GM19372 (cell line): ENCODE measurements at regions not wholly inside any gene's neighbourhood (a gene's known extent, or its start where the extent isn't known, plus 50 kb on each side); places are given as distances from the start of the nearest gene placed in this dataset.

ENCODE experiments used
- ATAC-seq: cut with Tn5 transposase; IDR thresholded peaks from one replicate; pipeline ENCODE4 v1.9.1; 2021; ENCODE audit warnings: mild to moderate bottlenecking, low read depth, moderate library complexity; ENCODE audit not compliant: unreplicated experiment

DNA sequence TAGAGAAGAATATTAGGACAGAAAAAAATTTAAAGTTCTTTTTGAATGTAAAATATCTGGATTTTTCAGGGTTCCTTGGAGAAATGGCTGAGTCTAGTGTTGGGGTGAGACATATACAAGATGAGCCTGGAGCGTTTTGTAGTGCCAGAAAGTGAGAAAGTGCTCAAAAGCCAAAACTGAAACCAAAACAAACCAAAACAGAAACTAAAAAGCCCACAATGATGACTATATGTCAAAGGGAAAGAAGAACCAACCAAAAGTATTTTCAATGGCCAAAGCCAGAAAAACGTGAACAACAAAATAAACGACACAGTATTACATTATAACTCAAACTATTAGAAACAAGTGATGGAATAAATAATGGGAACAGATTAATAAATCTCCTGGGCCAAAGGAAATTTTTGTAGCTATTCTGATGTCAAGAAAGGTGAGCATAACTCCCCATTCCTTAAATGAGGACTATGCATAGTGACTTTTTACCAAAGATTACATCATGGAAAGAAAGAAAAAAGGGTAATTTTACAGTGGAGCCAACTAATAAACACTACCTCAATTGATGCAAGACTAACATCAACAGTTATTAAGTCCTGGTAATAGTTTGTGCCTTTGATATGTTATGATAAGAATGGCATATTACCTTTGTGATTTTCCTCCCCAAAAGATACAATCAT, 1137.6 kb downstream of the C4orf33 start:
- ATAC-seq = peak; percentile 99

DNA sequence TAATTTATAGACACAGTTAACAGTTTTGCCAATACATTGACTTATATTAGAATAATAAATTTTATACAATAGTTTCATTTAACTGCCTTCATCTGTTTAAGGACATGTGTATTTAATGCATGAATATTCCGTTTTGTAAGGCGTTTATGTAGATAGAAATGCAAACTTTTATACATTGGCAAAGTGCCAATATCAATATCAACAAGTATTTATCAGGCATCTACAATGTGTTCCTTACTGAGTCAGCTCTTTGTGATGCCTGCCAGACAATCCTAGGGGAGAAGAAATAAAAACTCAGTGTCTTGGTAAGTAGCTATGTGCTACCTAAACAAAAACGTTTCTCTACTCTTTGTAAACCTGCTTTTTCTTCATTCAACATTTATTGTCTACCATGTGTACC, 1142.2 kb downstream of the C4orf33 start:
- ATAC-seq = no peak

DNA sequence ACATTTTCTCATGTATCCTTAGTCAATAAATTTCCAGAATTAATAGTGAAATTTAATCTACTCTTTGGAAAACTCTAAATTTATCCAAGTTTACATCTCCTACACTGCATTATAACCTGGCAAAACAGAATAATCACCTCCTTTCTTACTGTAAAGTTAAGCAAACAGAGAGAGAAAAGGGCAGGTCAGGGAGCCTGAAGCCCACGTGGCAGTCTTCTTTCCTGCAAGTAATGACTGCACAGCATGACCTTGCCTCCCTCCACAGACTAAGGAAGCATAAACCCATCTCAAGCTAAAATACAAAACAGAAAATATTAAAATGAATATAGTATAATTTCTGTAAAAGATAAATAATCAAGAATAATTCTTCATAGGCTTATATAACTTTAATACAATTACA, 1153.0 kb downstream of the C4orf33 start:
- no peak for ATAC-seq

DNA sequence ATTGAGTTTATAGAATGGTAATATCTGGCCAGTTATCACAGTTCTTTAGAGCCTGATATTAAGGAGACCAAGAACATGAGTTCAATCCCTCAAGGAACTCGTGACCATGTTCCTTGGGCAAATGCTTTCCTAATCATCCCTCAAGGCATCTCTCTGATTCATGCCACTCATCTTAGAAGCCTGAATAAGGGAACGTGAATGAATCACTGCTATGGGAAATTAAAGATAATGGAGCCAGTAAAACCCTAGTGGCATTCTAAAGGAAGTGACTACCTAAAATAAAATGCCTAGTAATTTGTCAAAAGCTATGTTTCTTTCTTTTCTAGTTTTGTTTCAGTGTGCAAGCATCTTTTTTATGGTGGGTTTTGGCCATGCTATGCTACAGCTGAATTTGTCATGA, 1161.3 kb downstream of the C4orf33 start:
- ATAC-seq = no peak

DNA sequence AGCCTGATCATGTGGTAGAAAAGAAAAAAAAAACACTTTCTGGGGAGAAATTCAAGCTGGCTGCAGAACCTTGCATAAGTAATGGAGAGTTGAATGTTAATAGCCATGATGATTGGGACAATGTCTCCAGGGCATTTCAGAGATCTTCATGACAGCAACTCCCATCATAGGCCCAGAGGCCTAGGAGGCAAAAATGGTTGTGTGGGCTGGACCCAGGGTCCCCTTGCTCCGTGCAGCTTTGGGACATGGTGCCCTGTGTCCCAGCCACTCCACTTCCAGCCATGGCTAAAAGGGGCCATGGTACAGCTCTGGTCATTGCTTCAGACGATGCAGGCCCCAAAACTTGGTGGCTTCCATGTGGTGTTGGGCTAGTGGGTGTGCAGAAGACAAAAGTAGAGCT, 1170.9 kb downstream of the C4orf33 start:
- no peak for ATAC-seq

DNA sequence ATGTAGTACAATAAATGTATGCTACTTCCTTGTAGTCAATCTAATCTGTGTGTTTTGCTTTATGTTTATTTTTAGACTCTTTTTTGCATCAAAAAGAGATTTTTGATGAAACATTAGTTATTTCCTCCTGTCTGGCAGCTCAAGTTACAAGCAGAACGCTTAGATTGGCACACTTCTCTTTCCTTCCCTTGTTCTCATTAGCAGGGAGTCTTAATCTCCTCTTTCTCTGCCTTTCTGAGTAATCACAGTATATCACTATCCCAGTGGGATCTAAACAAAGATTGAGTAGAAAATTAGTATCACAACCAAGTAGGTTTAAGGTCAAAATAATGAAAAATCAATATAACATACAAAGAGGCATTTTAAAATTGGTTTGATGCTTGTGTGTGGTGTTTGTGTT, 1192.6 kb downstream of the C4orf33 start:
- no peak for ATAC-seq

DNA sequence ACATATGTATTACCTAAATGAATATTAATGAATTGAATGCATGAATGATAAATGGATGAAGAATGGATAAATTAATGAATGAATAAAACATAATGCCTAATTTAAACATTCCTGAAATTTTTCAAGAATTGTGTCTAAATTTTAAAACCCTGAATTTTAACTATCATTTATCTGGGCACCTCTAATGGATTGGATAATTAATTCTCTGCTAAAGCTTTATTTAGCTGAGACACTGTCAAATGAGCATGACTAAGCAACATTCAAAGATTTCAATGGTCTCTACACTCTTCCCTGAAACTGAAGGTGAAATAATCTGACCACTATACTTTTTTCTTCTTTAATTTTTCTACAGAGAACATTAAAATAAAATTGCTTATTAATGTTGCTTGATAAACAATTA, 1197.7 kb downstream of the C4orf33 start:
- ATAC-seq = no peak

DNA sequence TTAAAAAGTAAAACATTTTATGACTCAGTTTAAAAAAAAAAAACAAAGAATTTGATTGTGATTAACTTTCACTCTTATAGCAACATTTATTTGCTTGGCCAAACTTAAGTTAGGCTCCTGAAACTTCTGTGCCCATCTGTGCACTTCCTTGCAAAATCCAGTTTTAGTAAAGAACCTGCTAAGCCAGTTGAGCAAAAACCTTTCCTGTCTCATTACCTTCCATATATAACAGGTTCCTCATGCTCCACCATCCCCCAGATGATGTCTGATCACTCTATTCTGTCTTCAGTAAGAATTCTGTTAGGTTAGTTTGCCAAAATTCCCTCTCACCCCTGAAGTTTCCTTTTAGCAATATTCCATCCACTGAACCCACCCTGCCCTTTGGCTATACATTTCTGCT, 1200.5 kb downstream of the C4orf33 start:
- ATAC-seq = no peak

DNA sequence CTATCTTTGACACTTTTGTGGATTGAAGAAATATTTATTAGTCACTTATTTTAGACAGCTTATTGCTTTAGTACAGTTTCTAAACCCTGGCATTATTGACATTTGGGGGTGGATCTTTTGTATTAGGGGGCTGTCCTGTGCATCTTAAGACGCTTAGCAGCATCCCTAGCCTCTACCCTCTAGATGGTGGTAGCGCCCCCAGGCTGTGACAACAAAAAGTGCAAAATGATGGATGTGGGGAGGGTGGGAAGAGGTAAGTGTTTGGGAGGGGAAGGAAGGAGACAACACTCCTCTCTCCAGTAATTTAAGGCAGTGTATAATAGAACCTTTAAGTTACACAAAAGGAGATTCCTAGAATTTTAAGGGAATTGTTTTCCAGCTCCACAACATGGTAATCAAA, 1210.6 kb downstream of the C4orf33 start:
- ATAC-seq = no peak

DNA sequence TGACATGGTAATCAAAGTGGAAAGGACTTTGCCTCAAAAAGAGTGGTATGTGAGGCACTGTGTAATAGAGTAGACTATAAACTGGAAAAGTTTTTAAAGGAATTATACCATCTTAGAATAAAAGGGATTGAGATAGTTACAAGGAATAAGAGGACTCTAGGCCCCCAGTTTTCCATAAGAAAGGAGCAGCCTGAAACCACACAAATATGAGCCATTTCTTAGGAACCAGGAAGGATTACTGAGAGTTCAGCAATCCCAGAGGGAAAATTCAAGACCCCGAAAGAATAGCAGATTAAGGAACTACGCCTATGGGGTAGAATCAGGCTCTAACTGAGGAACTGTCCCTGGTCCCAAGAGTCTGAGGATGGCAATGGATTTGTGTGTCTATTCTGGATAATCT, 1213.3 kb downstream of the C4orf33 start:
- no peak for ATAC-seq

DNA sequence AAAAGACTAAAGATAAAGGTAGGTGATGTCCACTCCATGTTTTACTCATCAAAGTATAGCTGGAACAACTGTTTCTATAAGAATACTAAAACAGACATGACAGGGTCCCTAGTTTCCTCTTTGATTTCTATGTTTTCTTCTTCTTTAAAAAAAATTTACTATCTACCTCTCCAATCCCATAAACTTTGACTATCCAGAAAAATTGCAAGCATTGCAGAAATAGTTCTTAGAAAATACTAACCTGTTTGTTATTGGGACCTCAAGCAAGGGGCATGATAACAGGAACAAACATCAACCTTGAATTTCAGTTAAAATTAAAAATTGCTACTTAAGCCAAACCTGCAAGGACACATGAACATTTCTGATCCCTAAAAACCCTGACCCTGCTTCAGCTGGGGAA, 1226.5 kb downstream of the C4orf33 start:
- ATAC-seq = no peak

DNA sequence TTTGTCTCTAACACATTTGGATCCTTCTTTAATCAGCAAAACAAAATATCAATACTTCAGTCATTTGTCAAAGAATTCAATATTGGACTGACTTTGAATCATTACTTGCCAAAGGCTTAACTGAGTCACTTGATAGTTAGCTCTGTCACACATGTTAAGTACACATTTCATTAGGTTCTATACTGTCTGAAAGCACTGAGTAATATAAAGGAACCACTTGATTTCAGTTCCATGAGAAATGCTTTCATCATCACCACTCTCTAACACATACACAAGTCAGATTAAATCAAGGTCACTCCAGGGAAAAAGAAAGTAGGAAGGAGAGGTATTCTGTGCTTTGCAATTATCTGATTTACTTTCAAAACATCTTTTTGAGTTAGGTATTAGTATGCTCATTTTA, 1233.1 kb downstream of the C4orf33 start:
- ATAC-seq = no peak

DNA sequence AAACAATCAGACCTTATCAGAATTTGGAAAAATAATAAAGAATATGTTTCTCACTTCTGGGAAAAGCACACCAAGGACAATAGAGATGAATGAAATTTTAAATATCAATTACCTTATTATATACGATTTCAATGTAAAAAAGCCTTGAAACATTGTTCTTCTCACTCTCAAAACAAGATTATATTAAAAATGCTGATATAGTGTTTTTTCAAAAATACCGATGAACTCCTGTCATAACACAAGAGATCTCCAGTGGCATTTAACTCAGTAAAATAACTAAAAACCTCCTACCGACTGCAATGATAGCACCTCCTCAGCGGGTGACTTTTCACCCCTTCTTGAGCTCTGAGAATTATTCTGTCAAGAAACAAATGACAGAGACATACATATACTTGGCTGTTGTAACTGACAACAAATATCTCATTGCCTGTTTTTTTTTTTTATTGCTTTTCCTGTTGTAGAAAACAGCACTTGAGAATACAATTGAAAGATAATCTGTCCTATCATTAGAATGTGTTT, 1237.3 kb downstream of the C4orf33 start:
- no peak for ATAC-seq

DNA sequence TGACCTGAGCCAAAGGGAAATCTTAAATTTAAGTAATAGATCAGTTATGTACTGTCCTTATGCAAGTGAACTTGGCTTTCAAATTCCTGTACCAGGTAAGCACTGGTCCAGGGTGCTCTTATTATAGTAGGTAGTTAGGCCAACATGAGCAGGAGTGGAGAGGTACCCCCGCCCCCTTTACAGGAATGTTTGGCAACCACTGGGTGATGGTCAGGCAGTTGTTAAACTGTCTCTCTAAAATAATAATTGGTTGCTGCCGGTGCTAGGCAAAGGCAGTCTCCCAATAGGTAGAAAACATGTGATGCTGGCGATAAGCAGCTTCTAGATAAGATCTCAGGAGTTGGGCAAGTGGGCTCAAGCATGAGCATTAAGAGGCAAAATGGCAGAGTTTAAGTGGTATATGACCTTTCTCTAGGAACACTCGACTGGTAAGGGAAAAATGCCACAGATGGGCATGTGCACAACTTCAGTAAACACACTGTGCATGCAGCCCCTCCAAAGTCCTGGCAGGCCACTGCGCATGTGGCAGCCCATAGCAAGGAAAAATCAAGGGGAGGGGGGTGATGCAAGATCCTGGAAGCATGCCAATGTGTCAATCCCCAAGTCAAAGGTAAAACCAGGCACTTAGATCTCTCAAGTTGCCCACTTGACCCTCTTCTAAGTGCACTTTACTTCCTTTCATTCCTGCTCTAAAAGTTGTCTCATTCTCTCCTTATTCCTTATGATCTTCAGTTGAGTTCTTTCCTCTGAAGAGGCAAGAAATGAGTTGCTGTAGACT, 1239.7 kb downstream of the C4orf33 start:
- ATAC-seq = no peak

DNA sequence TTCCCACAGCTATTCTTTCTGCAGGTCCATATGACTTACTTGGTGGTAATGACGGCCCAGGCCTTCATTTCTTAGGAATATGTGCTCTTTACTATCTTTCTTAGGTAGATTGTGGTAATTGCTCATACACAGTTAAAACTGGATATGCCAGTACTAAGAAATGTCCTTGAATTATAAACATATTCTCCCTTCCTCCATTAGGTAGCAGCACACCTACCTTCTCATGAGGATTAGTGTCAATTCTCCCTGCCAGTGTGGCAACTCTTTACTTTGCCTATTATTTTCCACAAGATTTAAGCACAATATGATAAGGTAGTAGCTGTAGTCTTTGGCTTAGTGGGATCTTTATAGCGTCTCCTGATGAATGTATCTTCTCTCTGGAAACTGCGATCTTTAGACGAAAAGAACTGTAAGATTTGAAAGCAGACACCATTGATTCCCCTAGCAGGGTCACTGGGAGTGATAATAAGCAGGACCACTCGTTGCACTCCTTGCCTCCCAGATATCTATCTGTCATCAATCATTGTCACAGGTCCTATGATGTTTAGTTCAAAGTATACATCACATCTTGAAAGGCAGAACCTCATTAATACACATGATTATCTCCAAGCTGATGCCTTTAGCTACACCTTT, 1240.7 kb downstream of the C4orf33 start:
- peak; percentile 80 for ATAC-seq

DNA sequence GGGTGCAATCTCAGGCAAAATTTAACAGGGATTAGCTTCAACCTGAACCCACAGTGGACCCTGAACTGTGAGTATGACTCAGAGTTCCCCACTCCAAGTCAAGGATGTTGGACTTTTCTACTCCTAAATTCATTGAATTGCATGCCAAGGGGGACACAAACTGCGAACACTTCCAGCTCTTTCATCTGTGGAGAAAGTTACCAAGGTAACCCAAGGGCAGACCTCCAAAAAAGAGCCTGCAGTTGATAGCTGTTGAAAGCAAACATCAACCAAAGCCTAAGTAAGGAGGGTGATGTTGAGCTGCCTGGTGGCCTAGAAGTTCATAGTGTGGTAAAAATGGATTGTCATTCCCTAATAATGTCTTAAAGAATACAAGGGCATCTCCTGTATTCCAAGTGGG, 1242.9 kb downstream of the C4orf33 start:
- ATAC-seq = no peak

DNA sequence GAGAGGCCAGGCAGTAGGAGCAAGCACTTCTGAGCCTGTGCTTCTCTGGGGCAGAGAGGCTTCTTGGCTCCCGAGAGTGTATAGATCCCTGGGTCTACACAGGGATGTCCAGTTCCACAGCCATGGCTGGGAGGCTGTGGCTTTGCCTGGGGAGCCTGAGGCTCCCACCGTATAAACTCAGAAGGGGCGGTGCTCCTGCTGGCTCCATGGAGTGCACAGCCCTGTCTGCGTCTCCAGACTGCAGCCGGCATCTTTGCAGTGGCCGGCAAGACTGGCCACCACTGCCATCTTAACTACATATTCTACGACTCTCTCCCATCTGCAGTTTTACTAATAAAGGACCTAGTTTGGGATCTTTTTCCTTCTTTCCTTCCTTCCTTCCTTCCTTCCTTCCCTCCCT, 1253.8 kb downstream of the C4orf33 start:
- no peak for ATAC-seq

DNA sequence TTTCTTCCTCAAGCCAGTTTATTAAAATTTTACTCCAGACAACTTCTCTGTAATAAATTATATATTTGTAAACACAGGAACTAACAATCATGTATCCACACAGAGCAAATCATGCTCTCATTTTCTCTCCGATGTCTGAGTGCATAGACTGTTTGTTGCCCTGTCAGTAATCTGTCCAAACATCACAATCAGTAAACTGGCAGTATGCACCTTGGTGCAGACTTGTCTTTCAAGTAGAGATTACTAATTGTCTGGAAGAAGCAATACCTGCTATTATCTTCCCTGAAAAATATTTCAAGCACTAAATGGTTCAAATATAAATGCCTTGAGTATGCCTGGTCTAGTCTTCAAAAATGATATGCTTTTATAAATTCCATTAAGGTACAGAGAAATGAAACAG, 1260.9 kb downstream of the C4orf33 start:
- ATAC-seq = no peak

DNA sequence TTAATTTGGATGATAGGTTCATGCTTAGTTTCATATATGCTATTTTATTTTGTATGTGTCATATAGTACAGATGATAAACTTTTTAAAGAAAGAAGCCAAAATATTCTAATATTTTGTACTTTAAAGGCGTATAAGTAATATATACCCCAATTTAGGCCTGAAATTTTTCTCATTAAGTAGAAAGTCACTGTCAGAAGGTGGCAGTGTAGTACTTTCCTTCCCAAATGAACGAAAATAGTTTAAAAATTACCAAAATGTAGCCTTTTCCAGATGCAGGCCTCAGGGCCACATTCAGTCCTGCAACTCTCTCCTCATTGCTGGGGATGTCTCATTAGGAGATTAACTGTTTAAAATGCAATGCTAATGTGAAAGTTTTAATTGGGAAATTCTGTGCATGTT, 1263.6 kb downstream of the C4orf33 start:
- ATAC-seq = no peak

DNA sequence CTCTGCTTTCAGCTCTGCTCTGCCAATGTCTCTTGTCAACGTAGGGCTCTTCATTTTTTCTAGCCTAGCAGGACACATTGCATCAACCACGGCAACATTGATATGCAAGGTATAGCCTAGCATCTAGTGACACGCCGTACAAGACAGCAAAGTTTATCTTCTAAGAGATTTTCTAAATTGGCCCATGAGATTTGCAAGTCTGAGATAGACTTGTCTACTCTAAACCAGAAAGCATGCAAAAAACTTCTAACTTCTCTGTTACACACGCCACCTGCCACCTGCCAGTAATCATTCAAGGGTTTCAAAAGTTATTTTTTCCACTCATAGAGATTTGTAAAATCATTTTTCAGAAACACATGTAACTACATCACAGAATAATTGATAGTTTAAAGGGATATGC, 1265.7 kb downstream of the C4orf33 start:
- no peak for ATAC-seq

DNA sequence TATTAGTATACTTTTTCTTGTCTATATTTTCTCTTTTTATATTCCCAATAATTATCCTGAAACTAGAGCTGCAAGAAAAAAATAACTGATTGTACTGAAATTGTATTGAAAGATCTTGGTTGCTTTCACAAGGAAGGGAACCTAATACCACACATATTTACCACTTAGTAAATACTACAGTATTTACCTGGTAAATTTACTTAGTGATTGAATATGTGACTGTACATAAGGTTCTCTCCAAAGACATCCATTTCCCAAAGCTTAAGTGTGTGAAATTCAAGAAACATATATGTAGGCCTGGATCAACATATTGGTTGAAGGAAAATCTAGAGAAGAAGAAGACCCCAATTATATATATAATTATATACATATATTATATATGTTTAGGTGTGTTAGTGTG, 1272.7 kb downstream of the C4orf33 start:
- ATAC-seq = no peak

DNA sequence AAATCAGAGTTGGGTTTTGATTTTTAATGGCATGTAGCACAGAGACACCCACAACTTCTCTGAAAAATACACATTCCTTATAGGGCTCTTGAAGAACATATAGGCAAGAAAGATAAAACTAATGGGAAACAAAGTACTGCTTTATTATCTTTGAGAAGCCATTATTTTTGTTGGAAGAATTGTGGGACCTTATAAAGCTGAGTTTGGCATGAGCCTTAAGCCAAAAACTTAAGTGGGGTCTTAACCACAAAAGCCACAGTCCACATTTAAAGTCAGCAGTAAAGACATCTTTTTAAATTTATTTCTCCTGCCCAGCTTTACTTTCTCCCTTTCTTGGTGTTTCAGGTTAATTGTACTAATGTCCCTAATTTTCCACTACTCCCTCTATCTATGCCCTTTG, 1297.3 kb downstream of the C4orf33 start:
- ATAC-seq = no peak
